B cell (primary cell): ENCODE measurements at regions not wholly inside any gene's neighbourhood (a gene's known extent, or its start where the extent isn't known, plus 50 kb on each side); places are given as distances from the start of the nearest gene placed in this dataset.

ENCODE experiments used
- CTCF ChIP-seq: fragments of 200-600 bp; IDR thresholded peaks from one replicate; pipeline ENCODE4 v1.8.0; 2022; ENCODE audit warnings: antibody characterized with exemption, mild to moderate bottlenecking
- EZH2 ChIP-seq: IDR thresholded peaks from 2 replicates; pipeline ENCODE4 v1.6.1; 2012; ENCODE audit warnings: borderline replicate concordance, low read depth, mild to moderate bottlenecking, moderate library complexity, low read length; ENCODE audit not compliant: insufficient read depth, poor library complexity, severe bottlenecking

GRCh38 chr16:52740766-52741165 lies 193.8 kb upstream of the TOX3 start:
- TF ChIP-seq CTCF (no peak), EZH2 (no peak)
